Motor neuron (in vitro differentiated cells): ENCODE measurements at regions not wholly inside any gene's neighbourhood (a gene's known extent, or its start where the extent isn't known, plus 50 kb on each side); places are given as distances from the start of the nearest gene placed in this dataset.

Experiments
- ATAC-seq, 8 experiments: fragments of 200-7000 bp; cut with Tn5 transposase; replicated peaks in 6 of 8; 2 replicates each; pipeline ENCODE4 v1.8.0; 2021; ENCODE audit warnings: mild to moderate bottlenecking in 8 of 8, moderate library complexity in 8 of 8
- H3K27ac ChIP-seq, 2 donors: fragments of 250-450 bp; sonication (Bioruptor Pico); 2 replicates each; pipeline ENCODE4 v1.9.0; 2021; ENCODE audit warnings: antibody characterized with exemption in 2 of 2, mild to moderate bottlenecking in 2 of 2, moderate library complexity in 1 of 2
- H3K4me1 ChIP-seq, 2 donors: fragments of 250-450 bp; sonication (Bioruptor Pico); replicated peaks in 1 of 2; 2 replicates each; pipeline ENCODE4 v1.6.1; 2021; ENCODE audit warnings: antibody characterized with exemption in 2 of 2, mild to moderate bottlenecking in 2 of 2, moderate library complexity in 1 of 2
- H3K4me3 ChIP-seq, 5 donors: fragments of 250-450 bp; sonication (Bioruptor Pico); 2 replicates each; pipeline ENCODE4 v1.9.0; 2021; ENCODE audit warnings: antibody characterized with exemption in 5 of 5, mild to moderate bottlenecking in 5 of 5, moderate library complexity in 4 of 5
- WGBS, 10 experiments: fragments of 450-650 bp; shearing (Covaris generic); methylation state at CpG; one replicate each; pipeline ENCODE4 v1.0.0; 2022; 5-methylcytosine and 5-hydroxymethylcytosine counted together
- in situ Hi-C, 9 experiments: fragments of 400-800 bp; cut with MboI; loops; one replicate each; pipeline ENCODE4 v1.15.0; 2021; ENCODE audit warnings: low sequenced_read_pairs in 9 of 9, low pct_unique_long_range_greater_than_20kb in 2 of 9; ENCODE audit not compliant: unreplicated experiment in 9 of 9

DNA sequence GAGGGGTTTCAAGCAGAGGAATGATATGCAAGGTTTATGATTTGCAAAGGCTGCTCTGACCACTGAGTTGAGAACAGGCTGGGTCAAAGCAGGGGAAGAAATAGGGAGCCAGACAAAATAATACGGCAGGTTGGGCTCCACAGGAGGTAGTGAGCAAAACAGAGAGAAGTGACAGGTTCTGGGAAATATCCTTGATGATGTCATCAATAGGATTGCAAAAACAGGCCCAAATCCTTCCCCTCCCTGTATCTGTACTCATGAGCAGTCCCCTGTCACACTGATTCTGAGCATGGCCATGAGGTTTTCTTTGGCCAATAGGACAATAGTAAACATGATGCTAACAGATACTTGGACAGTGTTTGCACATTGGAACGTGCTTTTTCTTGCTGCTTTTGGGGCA, 471.8 kb upstream of the BRINP1 start:
- peaks cover 12 to 17% of the 10 kb centered on the region in 2 donors for H3K4me1 ChIP-seq
- ATAC-seq: no peak
- no peak overlapping the region for H3K27ac ChIP-seq
- 30 to 100% (median 86%) methylated on average over 1 to 2 of the region's 2 CpGs; no CpG with 5 or more reads in 4 of the 10 experiments for WGBS, 10 experiments
- no peak overlapping the region for H3K4me3 ChIP-seq
- in situ Hi-C loops: no loop called here

DNA sequence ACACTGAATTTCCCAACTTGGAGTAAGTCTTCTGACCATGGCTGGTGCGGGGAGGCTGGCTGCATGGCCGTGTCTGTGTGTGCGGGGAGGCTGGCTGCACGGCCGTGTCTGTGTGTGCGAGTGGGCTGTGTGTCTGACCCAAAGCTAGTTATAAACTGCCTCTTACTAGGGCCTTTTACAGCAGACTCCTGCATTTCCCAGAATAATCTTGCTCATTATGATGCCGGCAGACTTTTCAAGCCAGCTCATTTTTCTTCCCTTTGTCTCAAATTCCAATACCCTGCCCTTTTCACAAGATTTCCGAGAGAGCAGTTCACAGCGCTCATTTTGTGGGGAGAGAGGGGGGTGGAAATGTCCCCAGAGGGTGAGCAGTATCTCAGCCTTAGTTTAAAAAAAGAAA, 470.7 kb upstream of the BRINP1 start:
- ATAC-seq: peak in 5 of 8 experiments; percentile 81 to 91 (median 86)
- 0 to 60% (median 0%) methylated on average over 1 to 6 of the region's 9 CpGs; no CpG with 5 or more reads in 3 of the 10 experiments for WGBS, 10 experiments
- Histone ChIP-seq H3K4me3 (no peak overlapping the region), H3K4me1 (peaks cover 12 to 21% of the 10 kb centered on the region in 2 donors), H3K27ac (peak overlapping the region in 1 of 2 donors; percentile 64)
- in situ Hi-C loops: no loop called here

DNA sequence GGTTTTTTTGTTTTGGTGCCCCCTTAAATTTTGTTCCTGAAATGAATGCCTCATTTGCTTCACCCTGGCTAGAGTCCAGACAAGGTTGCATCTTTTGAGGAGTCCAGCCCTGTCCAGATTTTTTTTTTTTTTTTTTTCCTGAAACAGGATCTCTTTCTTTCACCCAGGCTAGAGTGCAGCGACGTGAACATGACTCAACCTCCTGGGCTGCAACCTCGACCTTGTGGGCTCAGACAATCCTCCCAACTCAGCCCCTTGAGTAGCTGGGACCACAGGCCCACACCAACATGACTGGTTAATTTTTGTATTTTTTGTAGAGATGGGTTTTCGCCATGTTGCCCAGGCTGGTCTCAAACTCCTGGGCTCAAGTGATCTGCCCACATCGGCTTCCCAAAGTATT, 469.0 kb upstream of the BRINP1 start:
- in situ Hi-C loops: no loop called here
- peaks cover 12 to 21% of the 10 kb centered on the region in 2 donors for H3K4me1 ChIP-seq
- no peak overlapping the region for H3K27ac ChIP-seq
- H3K4me3 ChIP-seq: no peak overlapping the region
- no peak for ATAC-seq
- WGBS, 10 experiments: 0 to 93% (median 76%) methylated on average over 2 to 5 of the region's 5 CpGs

DNA sequence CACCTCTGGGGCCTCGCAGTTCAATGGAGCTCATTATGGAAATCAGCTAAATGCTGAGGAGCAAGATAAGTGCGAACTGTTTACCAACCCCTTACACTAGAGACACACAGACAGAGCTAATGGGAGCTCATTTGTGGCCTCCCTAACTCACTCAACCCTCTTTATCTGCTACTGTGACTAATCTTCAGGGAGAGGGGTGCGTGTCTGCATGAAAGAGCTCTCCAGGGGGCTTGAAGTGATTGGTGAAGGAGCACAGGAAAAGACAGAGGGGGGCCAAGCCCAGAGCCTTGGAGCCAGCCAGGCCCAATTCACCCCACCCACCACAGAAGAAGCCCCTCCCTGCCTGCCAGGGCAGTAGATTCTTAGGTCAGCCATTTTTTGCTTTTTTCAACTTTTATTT, 466.8 kb upstream of the BRINP1 start:
- no peak overlapping the region for H3K27ac ChIP-seq
- H3K4me1 ChIP-seq: peaks cover 12 to 21% of the 10 kb centered on the region in 2 donors
- 40 to 72% (median 62%) methylated on average over 1 to 3 of the region's 3 CpGs; no CpG with 5 or more reads in 4 of the 10 experiments for WGBS, 10 experiments
- in situ Hi-C loops: no loop called here
- H3K4me3 ChIP-seq: no peak overlapping the region
- ATAC-seq: peak in 5 of 8 experiments; percentile 37 to 54 (median 39)

DNA sequence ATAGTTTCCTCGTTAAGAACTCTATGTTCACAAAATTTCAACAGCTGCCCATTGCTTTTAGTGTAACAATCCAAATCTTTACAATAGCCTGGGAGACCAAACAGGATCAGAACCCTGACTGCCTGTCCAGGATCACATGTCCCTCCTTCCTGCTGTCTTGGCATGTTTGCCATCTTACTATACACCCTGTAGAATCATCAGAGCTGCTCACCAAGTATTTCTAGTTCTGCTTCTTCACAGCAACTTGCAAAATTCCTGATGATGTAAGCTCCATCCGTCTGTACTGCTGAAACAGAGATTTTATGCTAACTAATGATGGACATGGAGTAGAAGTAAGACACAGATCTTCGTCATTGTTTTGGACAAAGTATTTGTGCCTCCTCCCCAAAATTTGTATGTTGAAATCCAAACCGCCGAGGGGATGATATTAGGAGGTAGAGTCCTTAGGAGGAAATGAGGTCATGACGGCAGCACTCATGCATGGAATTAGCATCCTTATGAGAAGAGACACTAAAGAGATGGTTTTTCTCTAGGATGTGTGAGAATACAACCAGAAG, 464.9 kb upstream of the BRINP1 start:
- Histone ChIP-seq H3K4me3 (no peak overlapping the region), H3K4me1 (peaks cover 0 to 7% of the 10 kb centered on the region in 2 donors), H3K27ac (no peak overlapping the region)
- 14 to 100% (median 77%) methylated on average over 1 to 6 of the region's 6 CpGs; no CpG with 5 or more reads in 1 of the 10 experiments for WGBS, 10 experiments
- ATAC-seq: no peak
- in situ Hi-C loops: no loop called here

DNA sequence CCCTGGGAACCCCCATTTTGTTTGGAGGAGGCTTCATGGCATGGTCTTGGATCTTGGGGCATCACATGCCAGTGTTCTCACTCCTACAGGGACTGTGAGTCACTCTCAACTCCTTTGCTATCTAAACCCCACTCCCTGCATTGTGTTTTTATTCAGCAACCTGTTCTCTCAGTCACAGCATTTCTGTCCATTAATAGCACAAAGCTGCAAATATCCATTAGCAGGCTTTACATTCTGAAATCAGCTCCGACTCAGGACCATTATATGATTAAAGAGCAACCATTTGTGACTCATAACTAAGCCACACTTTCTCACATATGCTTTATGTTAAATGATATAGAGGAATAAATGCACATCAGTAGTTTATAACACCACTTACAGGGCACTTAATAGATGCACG, 462.1 kb upstream of the BRINP1 start:
- in situ Hi-C loops: no loop called here
- 21 to 84% (median 67%) methylated on average over 1 to 2 of the region's 2 CpGs; no CpG with 5 or more reads in 1 of the 10 experiments for WGBS, 10 experiments
- Histone ChIP-seq H3K4me3 (no peak overlapping the region), H3K27ac (no peak overlapping the region), H3K4me1 (peaks cover 0 to 7% of the 10 kb centered on the region in 2 donors)
- peak in 5 of 8 experiments; percentile 21 to 84 (median 61) for ATAC-seq

DNA sequence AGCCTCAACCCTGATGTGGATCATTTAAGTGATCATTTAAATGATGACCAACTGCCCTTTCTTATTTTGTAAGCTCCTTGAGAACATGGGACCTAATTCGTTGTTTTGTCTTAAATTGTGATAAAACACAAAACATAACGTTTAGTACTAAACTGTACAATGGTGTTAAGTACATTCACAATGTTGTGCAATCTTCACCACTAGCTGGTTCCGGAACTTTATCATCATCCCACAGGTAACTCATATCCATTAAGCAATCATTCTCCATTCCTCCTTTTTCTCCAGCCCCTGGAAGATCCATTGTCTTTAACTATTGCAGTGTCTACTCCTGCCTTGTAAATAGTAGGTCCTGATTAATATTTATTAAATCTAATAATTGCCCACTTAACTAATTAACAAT, 460.5 kb upstream of the BRINP1 start:
- no peak for ATAC-seq
- Histone ChIP-seq H3K4me1 (no peaks in the 10 kb centered on the region), H3K27ac (no peak overlapping the region), H3K4me3 (no peak overlapping the region)
- WGBS, 10 experiments: 39 to 100% (median 93%) methylated on average over 1 to 3 of the region's 3 CpGs; no CpG with 5 or more reads in 1 of the 10 experiments
- in situ Hi-C loops: no loop called here

DNA sequence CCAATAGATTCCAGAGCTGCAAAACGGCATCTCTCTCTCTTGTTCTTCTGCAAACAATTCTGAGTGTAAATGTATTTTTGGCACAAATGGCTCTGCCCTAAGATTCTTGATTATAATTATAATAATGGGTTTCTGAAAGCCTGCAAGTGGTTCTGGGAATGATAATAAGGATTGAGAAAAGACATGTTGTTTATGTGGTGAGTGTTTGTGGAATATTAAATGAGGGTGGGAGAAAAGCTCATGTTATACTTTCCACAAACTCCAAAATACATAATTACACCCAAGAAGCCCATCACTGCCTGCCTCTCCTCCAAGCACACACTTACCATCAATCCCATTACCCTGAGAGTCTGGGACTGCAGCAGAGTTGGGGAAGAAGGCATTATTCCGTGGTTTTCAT, 460.0 kb upstream of the BRINP1 start:
- 0 to 100% (median 61%) methylated on average over 1 to 2 of the region's 2 CpGs; no CpG with 5 or more reads in 2 of the 10 experiments for WGBS, 10 experiments

DNA sequence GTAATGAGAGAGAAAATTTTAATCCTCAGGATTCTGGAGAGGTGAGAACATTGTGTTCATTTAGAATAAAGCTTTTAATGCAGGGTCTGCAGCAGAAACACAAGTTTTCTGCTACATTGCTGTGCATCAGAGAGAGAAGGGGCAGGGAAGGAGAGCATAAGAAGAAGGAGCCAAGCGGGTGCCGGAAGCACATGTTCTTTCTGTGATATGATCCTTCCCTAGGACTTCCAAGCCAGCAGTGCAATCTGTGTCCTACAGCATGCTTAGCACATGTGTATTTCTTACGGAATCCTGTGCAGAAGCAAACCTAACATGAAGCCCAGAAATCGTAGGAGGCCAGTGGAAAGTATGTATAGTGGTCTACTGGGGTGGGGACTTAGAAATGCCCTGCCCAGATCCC, 458.3 kb upstream of the BRINP1 start:
- Histone ChIP-seq H3K27ac (no peak overlapping the region), H3K4me1 (no peaks in the 10 kb centered on the region)
- in situ Hi-C loops: no loop called here

More for the DNA sequence above, 460.0 kb upstream of the BRINP1 start:
- no peak for ATAC-seq
- in situ Hi-C loops: no loop called here
- Histone ChIP-seq H3K4me1 (no peaks in the 10 kb centered on the region), H3K4me3 (no peak overlapping the region), H3K27ac (no peak overlapping the region)

DNA sequence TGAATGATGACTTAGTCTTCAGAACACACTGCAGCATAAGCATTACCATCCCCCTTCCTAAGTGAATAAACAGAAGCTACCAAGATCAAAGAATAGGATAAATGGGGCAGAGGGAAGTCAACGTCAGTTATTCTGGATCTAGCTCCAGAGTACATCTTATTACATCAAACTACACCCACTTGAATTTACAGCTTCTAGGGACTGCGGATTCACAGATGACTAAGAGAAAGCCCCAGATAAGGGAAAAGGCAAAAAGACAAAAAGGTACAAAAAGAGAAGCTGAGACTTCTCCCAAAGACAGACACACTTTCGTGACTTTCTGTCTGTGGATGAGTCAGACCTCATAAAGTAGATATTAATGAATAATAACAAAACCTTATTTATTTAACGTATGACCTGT, 457.9 kb upstream of the BRINP1 start:
- Histone ChIP-seq H3K4me1 (no peaks in the 10 kb centered on the region), H3K27ac (no peak overlapping the region), H3K4me3 (no peak overlapping the region)
- WGBS, 10 experiments: 6 to 95% (median 49%) methylated on average over 2 to 4 of the region's 4 CpGs
- in situ Hi-C loops: no loop called here
- no peak for ATAC-seq

More for the DNA sequence above, 458.3 kb upstream of the BRINP1 start:
- no peak overlapping the region for H3K4me3 ChIP-seq
- 0 to 100% (median 84%) methylated on average over 1 to 3 of the region's 4 CpGs; no CpG with 5 or more reads in 4 of the 10 experiments for WGBS, 10 experiments
- ATAC-seq: no peak

DNA sequence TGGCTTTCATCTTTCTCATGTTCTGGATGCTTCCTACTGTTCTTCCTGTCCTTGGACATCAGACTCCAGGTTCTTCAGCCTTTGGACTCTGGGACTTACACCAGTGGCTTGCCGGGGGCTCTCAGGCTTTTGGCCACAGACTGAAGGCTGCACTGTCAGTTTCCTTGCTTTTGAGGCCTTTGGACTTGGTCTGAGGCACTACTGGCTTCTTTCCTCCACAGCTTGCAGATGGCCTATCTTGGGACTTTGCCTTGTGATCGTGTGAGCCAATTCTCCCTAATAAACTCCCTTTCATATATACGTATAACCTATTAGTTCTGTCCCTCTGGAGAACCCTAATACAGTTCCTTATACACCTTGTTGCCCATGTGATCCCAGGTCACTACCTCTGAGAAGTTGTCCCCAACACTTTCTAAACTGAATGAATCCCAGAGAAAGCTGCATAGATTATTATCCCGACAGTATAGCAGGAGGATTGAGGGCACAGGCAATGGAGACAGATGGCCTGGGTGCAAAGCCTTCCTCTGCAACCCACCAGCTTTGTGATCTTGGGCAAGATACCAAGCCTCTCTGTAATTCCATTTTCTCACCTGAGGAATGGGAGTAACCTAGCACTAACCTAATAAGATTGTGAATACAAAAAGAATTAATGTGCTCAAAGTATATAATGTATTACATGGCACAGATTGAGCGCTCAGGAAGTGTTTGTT, 449.6 kb upstream of the BRINP1 start:
- ATAC-seq: no peak
- H3K27ac ChIP-seq: no peak overlapping the region
- in situ Hi-C loops: no loop called here
- 22 to 100% (median 86%) methylated on average over 1 to 5 of the region's 5 CpGs; no CpG with 5 or more reads in 1 of the 10 experiments for WGBS, 10 experiments
- no peak overlapping the region for H3K4me3 ChIP-seq
- H3K4me1 ChIP-seq: peaks cover 0 to 6% of the 10 kb centered on the region in 2 donors

DNA sequence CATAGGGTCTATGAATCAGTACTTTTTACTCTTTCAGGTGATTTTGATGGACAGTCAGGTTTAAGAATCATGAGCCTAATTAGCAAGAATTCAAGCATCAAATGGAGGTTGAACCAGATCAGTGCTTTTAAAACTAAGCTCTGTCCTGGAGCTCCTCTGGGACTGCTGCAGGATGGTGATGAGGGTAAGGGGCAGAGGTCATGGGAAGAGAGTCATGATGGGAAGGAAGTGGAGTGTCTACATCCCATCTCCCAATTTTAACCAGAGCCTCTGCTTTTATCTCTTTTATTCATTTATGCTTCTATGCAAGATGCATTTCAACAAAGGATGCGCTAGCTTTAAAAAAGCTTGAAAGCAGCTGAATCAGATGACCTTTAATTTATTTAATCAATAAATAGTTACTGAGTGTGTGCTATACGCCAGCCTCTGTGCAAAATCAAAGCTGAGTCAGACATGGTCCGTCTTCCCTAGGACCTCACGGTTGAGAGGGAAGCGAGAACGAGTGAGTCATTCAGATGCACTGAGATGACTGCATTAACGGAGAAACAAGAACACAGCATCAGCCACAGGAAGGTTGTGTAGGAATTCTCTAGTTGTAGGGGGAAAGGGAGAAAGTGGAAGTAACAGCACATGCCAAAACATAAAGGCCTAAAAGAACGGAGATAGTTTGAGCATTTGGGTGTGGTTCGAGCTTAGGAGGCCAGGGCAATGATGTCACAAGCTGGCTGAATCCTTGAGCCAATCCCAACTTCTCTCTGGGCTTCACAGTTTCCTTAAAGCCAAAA, 441.6 kb upstream of the BRINP1 start:
- no peak overlapping the region for H3K4me3 ChIP-seq
- ATAC-seq: peak; percentile 30 to 100 (median 100)
- 3 to 76% (median 39%) methylated on average over 4 to 9 of the region's 9 CpGs; no CpG with 5 or more reads in 2 of the 10 experiments for WGBS, 10 experiments
- in situ Hi-C loops: no loop called here
- peak overlapping the region in 1 of 2 donors; percentile 2 for H3K27ac ChIP-seq
- H3K4me1 ChIP-seq: peaks cover 7 to 19% of the 10 kb centered on the region in 2 donors

DNA sequence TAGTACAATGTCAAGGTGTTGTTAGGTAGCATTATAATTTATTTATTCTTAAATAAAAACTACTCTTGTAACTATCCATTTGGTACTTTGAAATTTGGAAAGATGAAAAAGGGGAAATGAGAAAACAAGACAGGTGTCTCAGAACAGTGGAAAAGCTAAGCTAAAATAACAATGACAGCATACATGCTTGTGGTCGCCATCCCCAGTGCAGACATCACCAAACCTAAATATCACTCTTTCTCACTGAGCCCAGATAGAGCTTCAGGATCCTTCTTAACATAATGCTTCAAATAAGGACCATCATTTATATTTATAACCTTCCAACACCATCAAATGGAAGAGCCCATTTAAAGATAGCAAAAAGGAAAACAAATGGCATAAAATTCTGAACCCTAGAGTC, 434.4 kb upstream of the BRINP1 start:
- in situ Hi-C loops: no loop called here
- ATAC-seq: no peak
- Histone ChIP-seq H3K27ac (no peak overlapping the region), H3K4me1 (peaks cover 12 to 19% of the 10 kb centered on the region in 2 donors), H3K4me3 (no peak overlapping the region)
- 70 to 100% (median 83%) methylated on average over 1 of the region's 1 CpG; no CpG with 5 or more reads in 2 of the 10 experiments for WGBS, 10 experiments
